ENCODE measurements at regions not wholly inside any gene's neighbourhood (a gene's known extent, or its start where the extent isn't known, plus 50 kb on each side); places are given as distances from the start of the nearest gene placed in this dataset.

GRCh38 chr20:50245498-50246366 lies 55.1 kb downstream of the CEBPB start:
- TF ChIP-seq OSR1 (CRISPR knock-in tag; IDR thresholded peaks at IDR 0.05) (no peak), ZNF8 (CRISPR knock-in tag; IDR thresholded peaks at IDR 0.05) (no peak), ISL1 (CRISPR knock-in tag; IDR thresholded peaks at IDR 0.05) (no peak), GLIS3 (CRISPR knock-in tag; IDR thresholded peaks at IDR 0.05) (no peak), TCF4 (CRISPR knock-in tag; IDR thresholded peaks at IDR 0.05; ENCODE audit: borderline replicate concordance) (no peak), CSDC2 (CRISPR knock-in tag; IDR thresholded peaks at IDR 0.05) (no peak), ESRRG (CRISPR knock-in tag; IDR thresholded peaks at IDR 0.05) (no peak), ZFP3 (CRISPR knock-in tag; IDR thresholded peaks at IDR 0.05) (peak; percentile 100)
- TF ChIP-seq, protein P1, sequence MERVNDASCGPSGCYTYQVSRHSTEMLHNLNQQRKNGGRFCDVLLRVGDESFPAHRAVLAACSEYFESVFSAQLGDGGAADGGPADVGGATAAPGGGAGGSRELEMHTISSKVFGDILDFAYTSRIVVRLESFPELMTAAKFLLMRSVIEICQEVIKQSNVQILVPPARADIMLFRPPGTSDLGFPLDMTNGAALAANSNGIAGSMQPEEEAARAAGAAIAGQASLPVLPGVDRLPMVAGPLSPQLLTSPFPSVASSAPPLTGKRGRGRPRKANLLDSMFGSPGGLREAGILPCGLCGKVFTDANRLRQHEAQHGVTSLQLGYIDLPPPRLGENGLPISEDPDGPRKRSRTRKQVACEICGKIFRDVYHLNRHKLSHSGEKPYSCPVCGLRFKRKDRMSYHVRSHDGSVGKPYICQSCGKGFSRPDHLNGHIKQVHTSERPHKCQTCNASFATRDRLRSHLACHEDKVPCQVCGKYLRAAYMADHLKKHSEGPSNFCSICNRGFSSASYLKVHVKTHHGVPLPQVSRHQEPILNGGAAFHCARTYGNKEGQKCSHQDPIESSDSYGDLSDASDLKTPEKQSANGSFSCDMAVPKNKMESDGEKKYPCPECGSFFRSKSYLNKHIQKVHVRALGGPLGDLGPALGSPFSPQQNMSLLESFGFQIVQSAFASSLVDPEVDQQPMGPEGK (CRISPR knock-in tag; IDR thresholded peaks at IDR 0.05; ENCODE audit: borderline replicate concordance) = no peak

All from SK-N-SH treated with all-trans-retinoic acid at 6 μM for 48 hours (cell line).